ENCODE measurements at regions not wholly inside any gene's neighbourhood (a gene's known extent, or its start where the extent isn't known, plus 50 kb on each side); places are given as distances from the start of the nearest gene placed in this dataset.

- Histone ChIP-seq H3K4me1 (ENCODE audit: control insufficient read depth in 1 of 2, low read depth in 2 of 2) (no peaks in the 10 kb centered on the region), H3K27me3 (replicated peaks; ENCODE audit: insufficient read depth) (no peaks in the 10 kb centered on the region), H3K27ac (no peak overlapping the region), H3K36me3 (no peaks in the 10 kb centered on the region), H3K9me3 (no peaks in the 10 kb centered on the region), H3K4me3 (no peak overlapping the region)
- DNase-seq (ENCODE audit: low spot score) (no peak), ATAC-seq (ENCODE audit: insufficient number of reproducible peaks, low FRiP score, low read depth) (no peak)
- TF ChIP-seq, protein P1, sequence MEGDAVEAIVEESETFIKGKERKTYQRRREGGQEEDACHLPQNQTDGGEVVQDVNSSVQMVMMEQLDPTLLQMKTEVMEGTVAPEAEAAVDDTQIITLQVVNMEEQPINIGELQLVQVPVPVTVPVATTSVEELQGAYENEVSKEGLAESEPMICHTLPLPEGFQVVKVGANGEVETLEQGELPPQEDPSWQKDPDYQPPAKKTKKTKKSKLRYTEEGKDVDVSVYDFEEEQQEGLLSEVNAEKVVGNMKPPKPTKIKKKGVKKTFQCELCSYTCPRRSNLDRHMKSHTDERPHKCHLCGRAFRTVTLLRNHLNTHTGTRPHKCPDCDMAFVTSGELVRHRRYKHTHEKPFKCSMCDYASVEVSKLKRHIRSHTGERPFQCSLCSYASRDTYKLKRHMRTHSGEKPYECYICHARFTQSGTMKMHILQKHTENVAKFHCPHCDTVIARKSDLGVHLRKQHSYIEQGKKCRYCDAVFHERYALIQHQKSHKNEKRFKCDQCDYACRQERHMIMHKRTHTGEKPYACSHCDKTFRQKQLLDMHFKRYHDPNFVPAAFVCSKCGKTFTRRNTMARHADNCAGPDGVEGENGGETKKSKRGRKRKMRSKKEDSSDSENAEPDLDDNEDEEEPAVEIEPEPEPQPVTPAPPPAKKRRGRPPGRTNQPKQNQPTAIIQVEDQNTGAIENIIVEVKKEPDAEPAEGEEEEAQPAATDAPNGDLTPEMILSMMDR (IDR thresholded peaks at IDR 0.05): no peak
Observed at GRCh38 chr21:26743524-26743923, 101.7 kb downstream of the ADAMTS1 start.

DNA sequence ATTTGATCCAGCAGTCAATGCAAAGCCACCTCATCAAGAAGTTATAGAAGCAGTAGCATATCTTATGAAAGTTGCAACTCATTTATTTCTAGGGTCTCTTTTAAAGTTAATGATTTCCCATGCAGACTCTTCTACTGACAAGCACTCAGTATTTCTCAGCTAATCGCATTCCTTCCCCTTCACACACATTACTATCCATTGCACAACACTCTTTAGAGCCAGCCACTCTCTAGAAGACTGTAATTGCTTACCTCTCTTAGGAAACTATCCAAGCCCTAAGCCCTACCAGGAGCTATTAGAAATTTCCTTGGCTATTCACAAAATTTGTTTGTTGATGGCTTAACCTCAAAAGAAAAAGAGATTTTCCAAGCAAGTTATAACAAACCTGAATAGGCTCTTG, 106.0 kb downstream of the ADAMTS1 start:
- ATAC-seq (ENCODE audit: insufficient number of reproducible peaks, low FRiP score, low read depth) (no peak), DNase-seq (ENCODE audit: low spot score) (no peak)
- Histone ChIP-seq H3K27me3 (replicated peaks; ENCODE audit: insufficient read depth) (no peaks in the 10 kb centered on the region), H3K4me1 (ENCODE audit: control insufficient read depth in 1 of 2, low read depth in 2 of 2) (no peaks in the 10 kb centered on the region), H3K36me3 (no peaks in the 10 kb centered on the region), H3K4me3 (no peak overlapping the region), H3K27ac (no peak overlapping the region), H3K9me3 (no peaks in the 10 kb centered on the region)
- TF ChIP-seq, protein P1 (IDR thresholded peaks at IDR 0.05): no peak

DNA sequence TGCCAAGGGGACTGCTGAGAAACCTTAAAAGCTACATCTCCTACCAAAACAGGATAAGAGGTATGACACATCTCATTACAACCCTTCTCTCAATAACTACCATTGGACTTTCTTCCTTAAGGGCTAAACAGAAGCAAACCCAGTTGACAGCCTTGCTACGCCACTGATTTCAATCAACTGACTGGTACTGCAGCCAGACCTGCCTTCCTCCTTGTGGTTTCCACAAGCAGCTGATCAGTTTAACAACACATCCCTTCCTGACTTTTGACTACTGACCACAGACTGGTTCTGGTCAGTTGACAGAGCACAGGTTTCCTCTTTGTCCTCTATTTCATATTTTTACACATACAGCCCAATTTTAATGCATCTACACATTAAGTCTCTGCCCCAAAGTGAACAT, 108.8 kb downstream of the ADAMTS1 start:
- H3K4me3 ChIP-seq: no peak overlapping the region
- no peaks in the 10 kb centered on the region for H3K4me1 ChIP-seq (ENCODE audit: control insufficient read depth in 1 of 2, low read depth in 2 of 2)
- no peaks in the 10 kb centered on the region for H3K27me3 ChIP-seq (replicated peaks; ENCODE audit: insufficient read depth)
- no peaks in the 10 kb centered on the region for H3K9me3 ChIP-seq
- no peaks in the 10 kb centered on the region for H3K36me3 ChIP-seq
- ATAC-seq (ENCODE audit: insufficient number of reproducible peaks, low FRiP score, low read depth) (no peak), DNase-seq (ENCODE audit: low spot score) (no peak)
- TF ChIP-seq, protein P1 (IDR thresholded peaks at IDR 0.05): no peak
- no peak overlapping the region for H3K27ac ChIP-seq

- no peak overlapping the region for H3K4me3 ChIP-seq
- H3K36me3 ChIP-seq: no peaks in the 10 kb centered on the region
- ATAC-seq (ENCODE audit: insufficient number of reproducible peaks, low FRiP score, low read depth): peak; percentile 36
- H3K27me3 ChIP-seq (replicated peaks; ENCODE audit: insufficient read depth): no peaks in the 10 kb centered on the region
- H3K4me1 ChIP-seq (ENCODE audit: control insufficient read depth in 1 of 2, low read depth in 2 of 2): no peaks in the 10 kb centered on the region
- no peak overlapping the region for H3K27ac ChIP-seq
- H3K9me3 ChIP-seq: no peaks in the 10 kb centered on the region
- no peak for DNase-seq (ENCODE audit: low spot score)
- TF ChIP-seq, protein P1 (IDR thresholded peaks at IDR 0.05): peak; percentile 48
Observed at GRCh38 chr21:26732432-26733221, 112.6 kb downstream of the ADAMTS1 start.

- DNase-seq (ENCODE audit: low spot score) (no peak), ATAC-seq (ENCODE audit: insufficient number of reproducible peaks, low FRiP score, low read depth) (no peak)
- Histone ChIP-seq H3K36me3 (no peaks in the 10 kb centered on the region), H3K27ac (no peak overlapping the region), H3K9me3 (no peaks in the 10 kb centered on the region), H3K4me3 (no peak overlapping the region), H3K27me3 (replicated peaks; ENCODE audit: insufficient read depth) (no peaks in the 10 kb centered on the region), H3K4me1 (ENCODE audit: control insufficient read depth in 1 of 2, low read depth in 2 of 2) (no peaks in the 10 kb centered on the region)
- TF ChIP-seq, protein P1 (IDR thresholded peaks at IDR 0.05): no peak
Observed at GRCh38 chr21:26719750-26720149, 125.5 kb downstream of the ADAMTS1 start.
